GM12891 (cell line): ENCODE measurements at regions not wholly inside any gene's neighbourhood (a gene's known extent, or its start where the extent isn't known, plus 50 kb on each side); places are given as distances from the start of the nearest gene placed in this dataset.

Experiments
- PAX5 ChIP-seq: IDR thresholded peaks from 2 replicates; pipeline ENCODE4 v1.6.1; 2011; ENCODE audit warnings: low read length, moderate library complexity, mild to moderate bottlenecking; ENCODE audit not compliant: insufficient read depth, severe bottlenecking
- POLR2A ChIP-seq: IDR thresholded peaks from 2 replicates; pipeline ENCODE4 v1.6.1; 2011; ENCODE audit warnings: low read depth, low read length, control low read depth
- POLR2AphosphoS5 ChIP-seq: IDR thresholded peaks from 2 replicates; pipeline ENCODE4 v1.6.1; 2011; ENCODE audit warnings: low read depth, low read length, control low read depth
- POU2F2 ChIP-seq: IDR thresholded peaks from 2 replicates; pipeline ENCODE4 v1.6.1; 2011; ENCODE audit warnings: low read depth, mild to moderate bottlenecking, control low read depth, low read length, moderate library complexity
- SPI1 ChIP-seq: IDR thresholded peaks from 2 replicates; pipeline ENCODE4 v1.6.1; 2011; ENCODE audit warnings: low read depth, low read length, control low read depth
- TAF1 ChIP-seq: IDR thresholded peaks from 2 replicates; pipeline ENCODE4 v1.6.1; 2011; ENCODE audit warnings: low read depth, low read length, control low read depth

- TF ChIP-seq POLR2AphosphoS5 (no peak), TAF1 (no peak), POLR2A (no peak), POU2F2 (no peak), SPI1 (no peak), PAX5 (no peak)
These were observed 304.4 kb upstream of the IRX4 start for GRCh38 chr5:2187156-2187555.
